ENCODE measurements at regions not wholly inside any gene's neighbourhood (a gene's known extent, or its start where the extent isn't known, plus 50 kb on each side); places are given as distances from the start of the nearest gene placed in this dataset.
A peak's percentile ranks its signal among the peaks of the same experiment; 100 is the strongest.

DNA sequence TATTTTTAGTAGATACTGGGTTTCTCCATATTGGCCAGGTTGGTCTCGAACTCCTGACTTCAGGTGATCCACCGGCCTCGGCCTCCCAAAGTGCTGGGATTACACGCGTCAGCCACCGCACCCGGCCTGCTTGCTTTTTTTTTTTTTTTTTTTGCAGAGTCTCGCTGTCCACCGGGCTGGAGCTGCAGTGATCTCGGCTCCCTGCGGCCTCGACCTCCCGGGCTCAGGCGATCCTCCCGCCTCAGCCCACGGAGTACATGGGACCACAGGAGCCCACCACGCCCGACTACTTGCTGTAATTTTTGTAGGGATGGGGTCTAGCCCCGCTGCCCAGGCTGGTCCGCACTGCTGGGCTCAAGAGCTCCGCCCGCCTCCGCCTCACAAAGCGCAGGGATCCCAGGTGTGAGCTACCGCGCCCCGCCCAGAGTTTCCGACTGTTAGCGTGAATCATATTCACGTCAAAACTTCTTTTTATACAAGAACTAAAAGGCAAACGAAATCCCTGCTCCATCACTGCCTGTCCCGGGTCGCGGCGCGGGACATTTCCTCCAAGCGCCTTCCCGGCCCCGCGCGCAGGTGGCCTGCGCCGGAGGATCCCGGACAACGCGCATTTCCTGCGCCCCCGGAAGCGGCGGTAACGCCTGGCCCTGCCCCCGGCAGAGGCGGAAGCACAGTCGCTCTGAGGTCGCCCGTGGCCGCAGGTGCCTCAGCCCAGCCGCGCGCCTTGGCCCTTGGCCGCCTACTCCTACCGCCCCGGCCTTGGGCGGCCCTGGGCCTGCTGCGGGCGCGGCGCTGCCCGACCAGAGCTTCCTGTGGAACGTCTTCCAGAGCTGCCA is 50.9 kb upstream of the APOD start:
- DNase-seq, result peak in 1 of 2 donors; percentile 35
